ENCODE measurements at regions not wholly inside any gene's neighbourhood (a gene's known extent, or its start where the extent isn't known, plus 50 kb on each side); places are given as distances from the start of the nearest gene placed in this dataset.

- TF ChIP-seq MAX (IDR thresholded peaks at IDR 0.05; ENCODE audit: low read depth, low read length) (no peak), MYC (IDR thresholded peaks at IDR 0.05; ENCODE audit: low read depth, low read length) (no peak), POLR2A (IDR thresholded peaks at IDR 0.05; ENCODE audit: extremely low read depth, insufficient read length) (no peak), CTCF (IDR thresholded peaks at IDR 0.05; ENCODE audit: low read depth, low read length) (no peak)
Observed at GRCh38 chr20:55200317-55200716, 724.9 kb downstream of the DOK5 start.

DNA sequence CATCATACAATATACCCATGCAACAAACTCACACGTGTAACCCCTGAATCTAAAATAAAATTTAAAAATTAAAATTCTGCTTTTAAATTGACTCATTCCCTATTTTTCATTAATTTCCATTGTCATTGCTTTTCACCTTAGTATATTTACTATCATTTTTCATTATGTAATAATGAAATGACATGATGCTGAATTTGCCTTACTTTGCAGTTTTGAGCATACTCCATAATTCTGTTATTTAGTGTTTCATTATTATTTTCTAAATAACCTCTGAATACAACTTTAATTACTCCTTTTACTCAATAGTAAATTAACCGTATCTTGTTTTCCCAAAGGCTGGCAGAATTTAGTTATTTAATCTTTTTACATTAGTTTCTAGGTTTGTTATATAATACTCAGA, 719.6 kb downstream of the DOK5 start:
- TF ChIP-seq MAX (IDR thresholded peaks at IDR 0.05; ENCODE audit: low read depth, low read length) (no peak), CTCF (IDR thresholded peaks at IDR 0.05; ENCODE audit: low read depth, low read length) (no peak), MYC (IDR thresholded peaks at IDR 0.05; ENCODE audit: low read depth, low read length) (no peak), POLR2A (IDR thresholded peaks at IDR 0.05; ENCODE audit: extremely low read depth, insufficient read length) (no peak)
- H3K4me3 ChIP-seq (ENCODE audit: low read depth, low read length): no peak overlapping the region
- no peak for DNase-seq (ENCODE audit: low read depth)

More at GRCh38 chr20:55200317-55200716, 724.9 kb downstream of the DOK5 start:
- DNase-seq (ENCODE audit: low read depth): no peak
- no peak overlapping the region for H3K4me3 ChIP-seq (ENCODE audit: low read depth, low read length)

DNA sequence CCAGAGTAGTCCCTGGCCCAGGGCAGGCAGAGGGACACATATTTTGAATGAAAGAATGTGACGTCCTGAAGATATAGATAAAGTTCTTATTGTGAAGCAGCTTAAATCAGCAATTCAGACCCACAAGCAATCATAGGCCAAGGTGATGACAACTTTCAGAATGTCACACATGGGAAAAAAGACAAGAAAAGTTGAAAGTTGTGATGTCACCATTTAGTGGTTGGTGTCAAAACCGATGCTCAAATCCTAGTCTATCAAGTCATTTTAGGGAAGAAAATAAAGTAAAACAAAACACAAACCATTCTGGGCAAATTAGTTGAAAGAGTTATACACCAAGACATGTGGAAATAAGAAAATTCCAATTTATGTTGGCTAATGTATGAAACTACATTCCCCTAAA, 710.8 kb downstream of the DOK5 start:
- DNase-seq (ENCODE audit: low read depth): no peak
- TF ChIP-seq POLR2A (IDR thresholded peaks at IDR 0.05; ENCODE audit: extremely low read depth, insufficient read length) (no peak), MYC (IDR thresholded peaks at IDR 0.05; ENCODE audit: low read depth, low read length) (no peak), MAX (IDR thresholded peaks at IDR 0.05; ENCODE audit: low read depth, low read length) (no peak), CTCF (IDR thresholded peaks at IDR 0.05; ENCODE audit: low read depth, low read length) (no peak)
- H3K4me3 ChIP-seq (ENCODE audit: low read depth, low read length): no peak overlapping the region

DNA sequence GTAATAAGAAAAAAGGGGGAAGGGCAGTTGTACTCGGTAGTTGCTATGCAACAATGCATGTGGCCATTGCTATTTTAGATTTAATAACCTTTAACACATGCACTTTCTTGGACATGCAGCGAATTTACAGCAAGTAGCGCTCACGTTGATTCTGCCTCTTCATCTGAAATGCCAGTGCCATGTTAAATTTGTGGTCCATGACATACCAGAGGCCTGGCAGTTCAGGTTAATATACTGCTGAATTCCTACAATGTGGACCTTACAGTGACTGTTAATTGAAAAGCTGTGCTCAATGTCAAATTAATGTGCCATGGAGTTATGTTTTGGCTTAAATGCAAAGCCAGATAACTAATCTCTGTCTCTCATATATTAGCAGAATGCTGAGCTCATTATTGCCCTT, 699.7 kb downstream of the DOK5 start:
- no peak overlapping the region for H3K4me3 ChIP-seq (ENCODE audit: low read depth, low read length)
- TF ChIP-seq POLR2A (IDR thresholded peaks at IDR 0.05; ENCODE audit: extremely low read depth, insufficient read length) (no peak), MAX (IDR thresholded peaks at IDR 0.05; ENCODE audit: low read depth, low read length) (no peak), MYC (IDR thresholded peaks at IDR 0.05; ENCODE audit: low read depth, low read length) (no peak), CTCF (IDR thresholded peaks at IDR 0.05; ENCODE audit: low read depth, low read length) (no peak)
- DNase-seq (ENCODE audit: low read depth): no peak

- no peak for DNase-seq (ENCODE audit: low read depth)
- no peak for TF ChIP-seq CTCF (IDR thresholded peaks at IDR 0.05; ENCODE audit: low read depth, low read length)
- TF ChIP-seq MYC (IDR thresholded peaks at IDR 0.05; ENCODE audit: low read depth, low read length): no peak
- no peak for TF ChIP-seq MAX (IDR thresholded peaks at IDR 0.05; ENCODE audit: low read depth, low read length)
- TF ChIP-seq POLR2A (IDR thresholded peaks at IDR 0.05; ENCODE audit: extremely low read depth, insufficient read length): no peak
- no peak overlapping the region for H3K4me3 ChIP-seq (ENCODE audit: low read depth, low read length)
Observed at GRCh38 chr20:55174635-55175034, 699.2 kb downstream of the DOK5 start.

- no peak for DNase-seq (ENCODE audit: low read depth)
- TF ChIP-seq MYC (IDR thresholded peaks at IDR 0.05; ENCODE audit: low read depth, low read length) (no peak), MAX (IDR thresholded peaks at IDR 0.05; ENCODE audit: low read depth, low read length) (no peak), CTCF (IDR thresholded peaks at IDR 0.05; ENCODE audit: low read depth, low read length) (no peak)
- no peak overlapping the region for H3K4me3 ChIP-seq (ENCODE audit: low read depth, low read length)
Observed at GRCh38 chr20:55174172-55174571, 698.8 kb downstream of the DOK5 start.
